ENCODE measurements at regions not wholly inside any gene's neighbourhood (a gene's known extent, or its start where the extent isn't known, plus 50 kb on each side); places are given as distances from the start of the nearest gene placed in this dataset.

GRCh38 chr9:134967547-134967930 lies 49.8 kb upstream of the FCN1 start:
- Mint-ChIP-seq H3K4me3 (no peak overlapping the region), H3K9me3 (no peaks in the 10 kb centered on the region)

GRCh38 chr9:134968011-134968822 lies 50.5 kb upstream of the FCN1 start:
- no peaks in the 10 kb centered on the region for H3K4me1 Mint-ChIP-seq
- H3K4me3 Mint-ChIP-seq: no peak overlapping the region
- no peaks in the 10 kb centered on the region for H3K9me3 Mint-ChIP-seq
- H3K27me3 Mint-ChIP-seq: peaks cover 2% of the 10 kb centered on the region
- no peak overlapping the region for H3K27ac Mint-ChIP-seq
- no peaks in the 10 kb centered on the region for H3K36me3 Mint-ChIP-seq

More at GRCh38 chr9:134967547-134967930, 49.8 kb upstream of the FCN1 start:
- Mint-ChIP-seq H3K27ac (no peak overlapping the region), H3K27me3 (peaks cover 2% of the 10 kb centered on the region), H3K4me1 (no peaks in the 10 kb centered on the region), H3K36me3 (no peaks in the 10 kb centered on the region)

GRCh38 chr9:134968823-134969090 lies 51.0 kb upstream of the FCN1 start:
- Mint-ChIP-seq H3K4me3 (no peak overlapping the region), H3K9me3 (no peaks in the 10 kb centered on the region), H3K27ac (no peak overlapping the region), H3K4me1 (no peaks in the 10 kb centered on the region), H3K36me3 (no peaks in the 10 kb centered on the region), H3K27me3 (peaks cover 2% of the 10 kb centered on the region)

GRCh38 chr9:134969156-134970045 lies 51.7 kb upstream of the FCN1 start:
- no peaks in the 10 kb centered on the region for H3K9me3 Mint-ChIP-seq
- H3K27me3 Mint-ChIP-seq: peaks cover 4% of the 10 kb centered on the region
- no peaks in the 10 kb centered on the region for H3K36me3 Mint-ChIP-seq
- H3K4me3 Mint-ChIP-seq: no peak overlapping the region
- no peak overlapping the region for H3K27ac Mint-ChIP-seq
- H3K4me1 Mint-ChIP-seq: no peaks in the 10 kb centered on the region

- Mint-ChIP-seq H3K36me3 (no peaks in the 10 kb centered on the region), H3K27me3 (peaks cover 4% of the 10 kb centered on the region), H3K9me3 (no peaks in the 10 kb centered on the region), H3K4me1 (no peaks in the 10 kb centered on the region), H3K4me3 (no peak overlapping the region), H3K27ac (no peak overlapping the region)
Observed at GRCh38 chr9:134970198-134970597, 52.5 kb upstream of the FCN1 start.

GRCh38 chr9:134970719-134971118 lies 53.0 kb upstream of the FCN1 start:
- Mint-ChIP-seq H3K4me3 (no peak overlapping the region), H3K27ac (no peak overlapping the region), H3K27me3 (peaks cover 4% of the 10 kb centered on the region), H3K4me1 (no peaks in the 10 kb centered on the region), H3K9me3 (no peaks in the 10 kb centered on the region), H3K36me3 (no peaks in the 10 kb centered on the region)

GRCh38 chr9:134971196-134971595 lies 53.5 kb upstream of the FCN1 start:
- peaks cover 4% of the 10 kb centered on the region for H3K27me3 Mint-ChIP-seq
- no peaks in the 10 kb centered on the region for H3K36me3 Mint-ChIP-seq
- H3K9me3 Mint-ChIP-seq: no peaks in the 10 kb centered on the region
- H3K4me1 Mint-ChIP-seq: no peaks in the 10 kb centered on the region
- H3K27ac Mint-ChIP-seq: no peak overlapping the region
- H3K4me3 Mint-ChIP-seq: no peak overlapping the region

GRCh38 chr9:134971696-134972095 lies 54.0 kb upstream of the FCN1 start:
- H3K27me3 Mint-ChIP-seq: peaks cover 4% of the 10 kb centered on the region
- no peaks in the 10 kb centered on the region for H3K9me3 Mint-ChIP-seq
- H3K4me3 Mint-ChIP-seq: no peak overlapping the region
- no peak overlapping the region for H3K27ac Mint-ChIP-seq
- H3K36me3 Mint-ChIP-seq: no peaks in the 10 kb centered on the region
- H3K4me1 Mint-ChIP-seq: no peaks in the 10 kb centered on the region

- H3K36me3 Mint-ChIP-seq: no peaks in the 10 kb centered on the region
- H3K4me1 Mint-ChIP-seq: no peaks in the 10 kb centered on the region
- H3K9me3 Mint-ChIP-seq: no peaks in the 10 kb centered on the region
- H3K27me3 Mint-ChIP-seq: peaks cover 4% of the 10 kb centered on the region
- H3K4me3 Mint-ChIP-seq: no peak overlapping the region
- H3K27ac Mint-ChIP-seq: no peak overlapping the region
Observed at GRCh38 chr9:134972140-134972539, 54.4 kb upstream of the FCN1 start.

GRCh38 chr9:134975253-134975652 lies 57.5 kb upstream of the FCN1 start:
- Mint-ChIP-seq H3K4me3 (no peak overlapping the region), H3K4me1 (no peaks in the 10 kb centered on the region), H3K36me3 (no peaks in the 10 kb centered on the region), H3K27me3 (peaks cover 2% of the 10 kb centered on the region), H3K9me3 (no peaks in the 10 kb centered on the region), H3K27ac (no peak overlapping the region)

GRCh38 chr9:134976403-134976802 lies 58.7 kb upstream of the FCN1 start:
- no peaks in the 10 kb centered on the region for H3K4me1 Mint-ChIP-seq
- H3K9me3 Mint-ChIP-seq: no peaks in the 10 kb centered on the region
- no peaks in the 10 kb centered on the region for H3K36me3 Mint-ChIP-seq
- H3K27ac Mint-ChIP-seq: no peak overlapping the region
- H3K4me3 Mint-ChIP-seq: no peak overlapping the region
- peaks cover 2% of the 10 kb centered on the region for H3K27me3 Mint-ChIP-seq

GRCh38 chr9:134978272-134978671 lies 60.6 kb upstream of the FCN1 start:
- Mint-ChIP-seq H3K4me3 (no peak overlapping the region), H3K27ac (no peak overlapping the region), H3K36me3 (no peaks in the 10 kb centered on the region), H3K9me3 (no peaks in the 10 kb centered on the region), H3K27me3 (peaks cover 2% of the 10 kb centered on the region), H3K4me1 (no peaks in the 10 kb centered on the region)

GRCh38 chr9:134980516-134980915 lies 62.8 kb upstream of the FCN1 start:
- H3K27ac Mint-ChIP-seq: no peak overlapping the region
- no peak overlapping the region for H3K4me3 Mint-ChIP-seq
- no peaks in the 10 kb centered on the region for H3K36me3 Mint-ChIP-seq
- no peaks in the 10 kb centered on the region for H3K4me1 Mint-ChIP-seq
- H3K27me3 Mint-ChIP-seq: no peaks in the 10 kb centered on the region
- no peaks in the 10 kb centered on the region for H3K9me3 Mint-ChIP-seq

- Mint-ChIP-seq H3K36me3 (no peaks in the 10 kb centered on the region), H3K4me3 (no peak overlapping the region), H3K27ac (no peak overlapping the region), H3K9me3 (no peaks in the 10 kb centered on the region), H3K27me3 (no peaks in the 10 kb centered on the region), H3K4me1 (no peaks in the 10 kb centered on the region)
Observed at GRCh38 chr9:134980991-134981390, 63.3 kb upstream of the FCN1 start.

- Mint-ChIP-seq H3K9me3 (no peaks in the 10 kb centered on the region), H3K36me3 (no peaks in the 10 kb centered on the region), H3K4me3 (no peak overlapping the region), H3K27me3 (no peaks in the 10 kb centered on the region), H3K4me1 (no peaks in the 10 kb centered on the region), H3K27ac (no peak overlapping the region)
Observed at GRCh38 chr9:134981829-134982228, 64.1 kb upstream of the FCN1 start.

GRCh38 chr9:134982311-134982710 lies 64.6 kb upstream of the FCN1 start:
- Mint-ChIP-seq H3K9me3 (no peaks in the 10 kb centered on the region), H3K4me1 (no peaks in the 10 kb centered on the region), H3K36me3 (no peaks in the 10 kb centered on the region), H3K27me3 (no peaks in the 10 kb centered on the region), H3K27ac (no peak overlapping the region), H3K4me3 (no peak overlapping the region)

All from activated naive CD4-positive, alpha-beta T cell treated with anti-CD3 and anti-CD28 coated beads, Interleukin-2, amount 50 U/mL, for 24 hours (primary cell).